A549 (cell line): ENCODE measurements at regions not wholly inside any gene's neighbourhood (a gene's known extent, or its start where the extent isn't known, plus 50 kb on each side); places are given as distances from the start of the nearest gene placed in this dataset.

Source experiments
- ATAC-seq, 2 experiments: fragments of 200-7000 bp in 1 of 2; fragments of >200 bp in 1 of 2; cut with Nextera tagmentation in 1 of 2; cut with Tn5 transposase in 1 of 2; 3 replicates each; pipeline versions ENCODE4 v1.8.0 to v1.9.1; 2018 to 2020; ENCODE audit warnings: mild to moderate bottlenecking in 1 of 2, moderate library complexity in 1 of 2
- CTCF ChIA-PET: fragments of 300-600 bp; sonication (Branson Sonifier 250); formaldehyde crosslinking; extraction: SDS; loops from one replicate; lab custom pipeline; 2021; ENCODE audit warnings: antibody characterized with exemption, inconsistent platforms; lab: Yijun Ruan, JAX
- POLR2A ChIA-PET: fragments of 350-600 bp; formaldehyde crosslinking; extraction: SDS; loops from one replicate; lab custom pipeline; 2021; ENCODE audit warnings: antibody characterized with exemption, inconsistent platforms; lab: Yijun Ruan, JAX
- DNase-seq, 2 experiments: peaks; one replicate each; pipeline versions ENCODE4 v3.0.0 to v3.0.0-alpha.2; 2011 to 2016; ENCODE audit warnings: low read depth in 1 of 2, low spot score in 1 of 2
- FAIRE-seq: peaks from 2 replicates; lab custom pipeline; 2011; peaks lifted over from hg19 to GRCh38; lab: Jason Lieb, UNC
- H3K27ac ChIP-seq, 2 experiments: fragments of >200 bp; sonication (Bioruptor Twin); formaldehyde crosslinking; 3 replicates each; pipeline ENCODE4 v1.5.1; 2016 to 2017
- H3K4me1 ChIP-seq: fragments of >200 bp; sonication (Bioruptor Twin); formaldehyde crosslinking; 3 replicates; pipeline ENCODE4 v1.6.1; 2016
- H3K4me2 ChIP-seq: fragments of >200 bp; sonication (Bioruptor Twin); formaldehyde crosslinking; 3 replicates; pipeline ENCODE4 v1.6.1; 2016
- H3K4me3 ChIP-seq: fragments of >200 bp; sonication (Bioruptor Twin); formaldehyde crosslinking; 3 replicates; pipeline ENCODE4 v1.5.1; 2016
- H3K9me3 ChIP-seq: fragments of >200 bp; sonication (Bioruptor Twin); formaldehyde crosslinking; 3 replicates; pipeline ENCODE4 v1.6.1; 2016
- BHLHE40 ChIP-seq: IDR thresholded peaks from 2 replicates; pipeline ENCODE4 v1.6.1; 2012; ENCODE audit warnings: low read depth, low read length, inconsistent platforms
- CEBPB ChIP-seq, 2 experiments: fragments of >200 bp in 1 of 2; sonication (Bioruptor Twin) in 1 of 2; formaldehyde crosslinking in 1 of 2; IDR thresholded peaks; 2 replicates each; pipeline ENCODE4 v1.6.1; 2012 to 2016
- CTCF ChIP-seq: fragments of >200 bp; sonication (Bioruptor Twin); formaldehyde crosslinking; IDR thresholded peaks from 3 replicates; pipeline ENCODE4 v1.5.1; 2016
- EHF ChIP-seq: fragments of 250-450 bp; sonication (Bioruptor Pico); IDR thresholded peaks from 2 replicates; pipeline ENCODE4 v1.5.0; 2020; ENCODE audit warnings: mild to moderate bottlenecking
- ELK1 ChIP-seq: fragments of 150-350 bp; IDR thresholded peaks from 2 replicates; pipeline ENCODE4 v1.6.1; 2014; ENCODE audit warnings: low read depth, mild to moderate bottlenecking, low read length
- ESRRA ChIP-seq: fragments of 150-350 bp; IDR thresholded peaks from 2 replicates; pipeline ENCODE4 v1.6.1; 2014; ENCODE audit warnings: mild to moderate bottlenecking, low read length, borderline replicate concordance
- FOSB ChIP-seq: fragments of 250-450 bp; sonication (Bioruptor Pico); IDR thresholded peaks from 2 replicates; pipeline ENCODE4 v1.5.0; 2020; ENCODE audit warnings: mild to moderate bottlenecking, moderate library complexity
- FOXS1 ChIP-seq: fragments of 250-450 bp; sonication (Bioruptor Pico); IDR thresholded peaks from 2 replicates; pipeline ENCODE4 v1.5.0; 2020; ENCODE audit warnings: mild to moderate bottlenecking, moderate library complexity
- JUN ChIP-seq, 2 experiments: fragments of >200 bp; sonication (Bioruptor Twin); formaldehyde crosslinking; IDR thresholded peaks; 2 replicates in 1 of 2; 3 replicates in 1 of 2; pipeline ENCODE4 v1.6.1; 2016 to 2017
- MAFK ChIP-seq: fragments of 450-650 bp; IDR thresholded peaks from 2 replicates; pipeline ENCODE4 v1.6.1; 2014; ENCODE audit not compliant: partially characterized antibody
- MAX ChIP-seq: IDR thresholded peaks from 2 replicates; pipeline ENCODE4 v1.6.1; 2012
- NPAS2 ChIP-seq: fragments of 250-450 bp; sonication (Bioruptor Pico); IDR thresholded peaks from 2 replicates; pipeline ENCODE4 v1.8.0; 2022; ENCODE audit warnings: mild to moderate bottlenecking, moderate library complexity, borderline replicate concordance
- NR3C1 ChIP-seq: fragments of >200 bp; sonication (Bioruptor Twin); formaldehyde crosslinking; IDR thresholded peaks from 3 replicates; pipeline ENCODE4 v1.6.1; 2017
- PBX3 ChIP-seq: IDR thresholded peaks from 2 replicates; pipeline ENCODE4 v1.6.1; 2012
- PHF8 ChIP-seq: fragments of 200-600 bp; sonication (generic); IDR thresholded peaks from 2 replicates; pipeline ENCODE4 v1.6.1; 2016; ENCODE audit warnings: low read depth, mild to moderate bottlenecking, antibody characterized with exemption, moderate library complexity, borderline replicate concordance
- POLR2A ChIP-seq: IDR thresholded peaks from 2 replicates; pipeline ENCODE4 v1.6.1; 2012; ENCODE audit warnings: mild to moderate bottlenecking, low read length
- RCOR1 ChIP-seq: fragments of 150-350 bp; IDR thresholded peaks from 2 replicates; pipeline ENCODE4 v1.6.1; 2014; ENCODE audit warnings: antibody characterized with exemption, low read length, low read depth
- REST ChIP-seq: fragments of 200-600 bp; sonication (generic); IDR thresholded peaks from 2 replicates; pipeline ENCODE4 v1.6.1; 2016; ENCODE audit warnings: antibody characterized with exemption, mild to moderate bottlenecking, moderate library complexity
- SREBF2 ChIP-seq: fragments of 450-650 bp; IDR thresholded peaks from 2 replicates; pipeline ENCODE4 v1.6.1; 2014; ENCODE audit warnings: mild to moderate bottlenecking, moderate library complexity
- TP53 ChIP-seq: fragments of 250-450 bp; sonication (Bioruptor Pico); IDR thresholded peaks from 2 replicates; pipeline ENCODE4 v1.5.0; 2021; ENCODE audit warnings: mild to moderate bottlenecking, moderate library complexity
- ZNF302 ChIP-seq: fragments of 250-450 bp; sonication (Bioruptor Pico); IDR thresholded peaks from 2 replicates; pipeline ENCODE4 v1.9.0; 2021; ENCODE audit warnings: inconsistent platforms, mild to moderate bottlenecking, moderate library complexity
- WGBS: methylation state at CpG from one replicate; pipeline ENCODE4 v1.1.6; 2017; ENCODE audit errors: missing lambda C conversion rate; 5-methylcytosine and 5-hydroxymethylcytosine counted together

GRCh38 chr1:81326212-81326611, 474.5 kb upstream of the ADGRL2 start:
- TF ChIP-seq NPAS2 (CRISPR knock-in tag) (no peak), PHF8 (no peak), SREBF2 (no peak), POLR2A (no peak), RCOR1 (no peak), JUN (IDR thresholded peaks at IDR 0.05) (no peak), EHF (CRISPR knock-in tag) (no peak), PBX3 (no peak), FOXS1 (no peak), MAFK (no peak), TP53 (no peak), MAX (no peak), CTCF (no peak), ELK1 (no peak), ESRRA (no peak), NR3C1 (no peak), ZNF302 (CRISPR knock-in tag) (no peak), REST (no peak), FOSB (CRISPR knock-in tag) (no peak), CEBPB (IDR thresholded peaks at IDR 0.05) (no peak)
- POLR2A ChIA-PET: no interaction called here
- CTCF ChIA-PET: no interaction called here
- FAIRE-seq (no peak), ATAC-seq (no peak), DNase-seq (no peak)
- 54% methylated on average over 3 of the region's 3 CpGs for WGBS
- no peak overlapping the region for H3K27ac ChIP-seq
- no peak overlapping the region for H3K4me3 ChIP-seq
- no peaks in the 10 kb centered on the region for H3K9me3 ChIP-seq
- H3K4me1 ChIP-seq: no peaks in the 10 kb centered on the region
- H3K4me2 ChIP-seq: no peak overlapping the region

GRCh38 chr1:81325397-81325796, 475.3 kb upstream of the ADGRL2 start:
- no peaks in the 10 kb centered on the region for H3K4me1 ChIP-seq
- 32% methylated on average over 3 of the region's 3 CpGs for WGBS
- ATAC-seq (no peak), FAIRE-seq (no peak), DNase-seq (no peak)
- H3K9me3 ChIP-seq: no peaks in the 10 kb centered on the region
- CTCF ChIA-PET: no interaction called here
- no peak for TF ChIP-seq BHLHE40
- H3K4me3 ChIP-seq: no peak overlapping the region
- POLR2A ChIA-PET: no interaction called here
- no peak overlapping the region for H3K4me2 ChIP-seq
- no peak overlapping the region for H3K27ac ChIP-seq
